RWPE2 (cell line): ENCODE measurements at regions not wholly inside any gene's neighbourhood (a gene's known extent, or its start where the extent isn't known, plus 50 kb on each side); places are given as distances from the start of the nearest gene placed in this dataset.

ENCODE experiments used
- ATAC-seq: fragments of 200-7000 bp; cut with Tn5 transposase; 3 replicates; pipeline ENCODE4 v1.9.1; 2021; ENCODE audit warnings: low read depth
- DNase-seq: peaks from one replicate; pipeline ENCODE4 v3.0.0-alpha.2; 2020; ENCODE audit warnings: low spot score
- H3K27ac ChIP-seq: fragments of 450-650 bp; 2 replicates; pipeline ENCODE4 v1.5.1; 2017; ENCODE audit warnings: mild to moderate bottlenecking; ENCODE audit not compliant: poor library complexity, severe bottlenecking
- H3K27me3 ChIP-seq: fragments of 250-450 bp; sonication (Bioruptor Pico); 2 replicates; pipeline ENCODE4 v1.5.1; 2021; ENCODE audit warnings: mild to moderate bottlenecking, moderate library complexity; ENCODE audit not compliant: insufficient read depth, poor library complexity, severe bottlenecking
- H3K36me3 ChIP-seq: fragments of 250-450 bp; sonication (Bioruptor Pico); 2 replicates; pipeline ENCODE4 v1.5.1; 2020; ENCODE audit warnings: low read depth, mild to moderate bottlenecking, moderate library complexity
- H3K4me1 ChIP-seq: fragments of 250-450 bp; sonication (Bioruptor Pico); 2 replicates; pipeline ENCODE4 v1.5.1; 2021; ENCODE audit warnings: mild to moderate bottlenecking, moderate library complexity; ENCODE audit not compliant: insufficient read depth, poor library complexity, severe bottlenecking
- H3K4me3 ChIP-seq: fragments of 250-450 bp; sonication (Bioruptor Pico); 2 replicates; pipeline ENCODE4 v1.5.1; 2021; ENCODE audit warnings: mild to moderate bottlenecking, moderate library complexity; ENCODE audit not compliant: severe bottlenecking
- H3K9me3 ChIP-seq: fragments of 250-450 bp; sonication (Bioruptor Pico); 2 replicates; pipeline ENCODE4 v1.5.1; 2021; ENCODE audit warnings: mild to moderate bottlenecking, moderate library complexity; ENCODE audit not compliant: severe bottlenecking
- CTCF ChIP-seq: fragments of 450-650 bp; IDR thresholded peaks from one replicate; pipeline ENCODE4 v1.5.1; 2017; ENCODE audit warnings: mild to moderate bottlenecking, moderate library complexity; ENCODE audit not compliant: poor library complexity, severe bottlenecking

- no peak for TF ChIP-seq CTCF
- DNase-seq (no peak), ATAC-seq (no peak)
- Histone ChIP-seq H3K36me3 (no peaks in the 10 kb centered on the region), H3K9me3 (no peaks in the 10 kb centered on the region), H3K27ac (no peak overlapping the region), H3K4me3 (no peak overlapping the region), H3K4me1 (no peaks in the 10 kb centered on the region), H3K27me3 (no peaks in the 10 kb centered on the region)
Measured at GRCh38 chr3:43817825-43818224, 127.1 kb downstream of the ABHD5 start.

GRCh38 chr3:43818229-43818628, 127.5 kb downstream of the ABHD5 start:
- H3K27me3 ChIP-seq: no peaks in the 10 kb centered on the region
- H3K9me3 ChIP-seq: no peaks in the 10 kb centered on the region
- H3K4me1 ChIP-seq: no peaks in the 10 kb centered on the region
- H3K27ac ChIP-seq: no peak overlapping the region
- H3K4me3 ChIP-seq: no peak overlapping the region
- DNase-seq (no peak), ATAC-seq (no peak)
- no peaks in the 10 kb centered on the region for H3K36me3 ChIP-seq
- no peak for TF ChIP-seq CTCF

- TF ChIP-seq CTCF: no peak
- no peak for ATAC-seq
- DNase-seq: no peak
Measured at GRCh38 chr3:43838009-43838758, 147.4 kb downstream of the ABHD5 start.

GRCh38 chr3:43838877-43839276, 148.1 kb downstream of the ABHD5 start:
- H3K36me3 ChIP-seq: no peaks in the 10 kb centered on the region
- H3K4me3 ChIP-seq: no peak overlapping the region
- DNase-seq (no peak), ATAC-seq (no peak)
- H3K9me3 ChIP-seq: peaks cover 4% of the 10 kb centered on the region
- no peak overlapping the region for H3K27ac ChIP-seq
- H3K27me3 ChIP-seq: no peaks in the 10 kb centered on the region
- no peaks in the 10 kb centered on the region for H3K4me1 ChIP-seq
- peak; percentile 16 for TF ChIP-seq CTCF

More at GRCh38 chr3:43838009-43838758, 147.4 kb downstream of the ABHD5 start:
- no peak overlapping the region for H3K27ac ChIP-seq
- H3K27me3 ChIP-seq: no peaks in the 10 kb centered on the region
- peaks cover 4% of the 10 kb centered on the region for H3K9me3 ChIP-seq
- no peak overlapping the region for H3K4me3 ChIP-seq
- no peaks in the 10 kb centered on the region for H3K36me3 ChIP-seq
- no peaks in the 10 kb centered on the region for H3K4me1 ChIP-seq

- Histone ChIP-seq H3K4me3 (no peak overlapping the region), H3K4me1 (no peaks in the 10 kb centered on the region), H3K36me3 (no peaks in the 10 kb centered on the region), H3K9me3 (peaks cover 8% of the 10 kb centered on the region), H3K27me3 (no peaks in the 10 kb centered on the region), H3K27ac (no peak overlapping the region)
- DNase-seq (no peak), ATAC-seq (no peak)
- no peak for TF ChIP-seq CTCF
Measured at GRCh38 chr3:43843386-43843785, 152.6 kb downstream of the ABHD5 start.
